ENCODE measurements at regions not wholly inside any gene's neighbourhood (a gene's known extent, or its start where the extent isn't known, plus 50 kb on each side); places are given as distances from the start of the nearest gene placed in this dataset.

DNA sequence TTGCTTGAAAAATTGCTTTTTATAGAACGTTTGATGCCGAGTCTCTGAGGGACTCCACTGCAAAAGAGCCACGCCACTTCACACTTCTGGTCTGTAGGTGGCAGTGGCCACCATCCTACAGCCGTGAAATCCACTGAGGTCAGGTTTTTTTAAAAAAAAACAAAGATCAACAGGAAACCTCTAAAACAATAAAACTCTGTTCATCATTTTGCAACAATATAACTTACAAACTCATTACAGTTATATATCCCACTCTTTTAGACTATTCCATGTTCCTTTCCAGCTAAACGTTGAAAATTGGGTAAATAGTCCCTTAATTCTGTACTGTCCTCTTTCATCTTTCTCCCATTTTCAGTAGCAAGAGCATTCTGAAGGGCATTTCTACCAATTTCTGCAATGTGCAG, 64.6 kb upstream of the FMN2 start:
- TF ChIP-seq EZH2 (IDR thresholded peaks at IDR 0.05; ENCODE audit: low read length, missing control alignments), result no peak
- TF ChIP-seq, protein P1, sequence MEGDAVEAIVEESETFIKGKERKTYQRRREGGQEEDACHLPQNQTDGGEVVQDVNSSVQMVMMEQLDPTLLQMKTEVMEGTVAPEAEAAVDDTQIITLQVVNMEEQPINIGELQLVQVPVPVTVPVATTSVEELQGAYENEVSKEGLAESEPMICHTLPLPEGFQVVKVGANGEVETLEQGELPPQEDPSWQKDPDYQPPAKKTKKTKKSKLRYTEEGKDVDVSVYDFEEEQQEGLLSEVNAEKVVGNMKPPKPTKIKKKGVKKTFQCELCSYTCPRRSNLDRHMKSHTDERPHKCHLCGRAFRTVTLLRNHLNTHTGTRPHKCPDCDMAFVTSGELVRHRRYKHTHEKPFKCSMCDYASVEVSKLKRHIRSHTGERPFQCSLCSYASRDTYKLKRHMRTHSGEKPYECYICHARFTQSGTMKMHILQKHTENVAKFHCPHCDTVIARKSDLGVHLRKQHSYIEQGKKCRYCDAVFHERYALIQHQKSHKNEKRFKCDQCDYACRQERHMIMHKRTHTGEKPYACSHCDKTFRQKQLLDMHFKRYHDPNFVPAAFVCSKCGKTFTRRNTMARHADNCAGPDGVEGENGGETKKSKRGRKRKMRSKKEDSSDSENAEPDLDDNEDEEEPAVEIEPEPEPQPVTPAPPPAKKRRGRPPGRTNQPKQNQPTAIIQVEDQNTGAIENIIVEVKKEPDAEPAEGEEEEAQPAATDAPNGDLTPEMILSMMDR (conservative IDR thresholded peaks at IDR 0.05 in 1 of 2, IDR thresholded peaks at IDR 0.05 in 1 of 2; ENCODE audit: low read depth in 1 of 2, low read length in 2 of 2), result peak; percentile 95 to 96
